Cardiac muscle cell (in vitro differentiated cells and primary cell): ENCODE measurements at regions not wholly inside any gene's neighbourhood (a gene's known extent, or its start where the extent isn't known, plus 50 kb on each side); places are given as distances from the start of the nearest gene placed in this dataset.
A peak's percentile ranks its signal among the peaks of the same experiment; 100 is the strongest.
"Not testable (repeated sequence)": the region's sequence is repeated elsewhere in the genome, so short reads cannot be mapped to it uniquely, and the experiment has no call there.

Experiments used
- DNase-seq, 2 donors: peaks; one replicate each; pipeline versions ENCODE4 v3.0.0 to v3.0.0-alpha.2; 2010 to 2017; ENCODE audit warnings: low read depth in 1 of 2, low spot score in 1 of 2
- H3K27ac ChIP-seq: fragments of 200-600 bp; sonication (generic); 2 replicates; pipeline ENCODE4 v1.5.1; 2016
- H3K27me3 ChIP-seq: fragments of 200-600 bp; sonication (generic); 2 replicates; pipeline ENCODE4 v1.6.0; 2016; ENCODE audit warnings: control low read depth
- H3K36me3 ChIP-seq: fragments of 200-600 bp; sonication (generic); 2 replicates; pipeline ENCODE4 v1.5.1; 2016; ENCODE audit warnings: control low read depth
- H3K4me1 ChIP-seq: fragments of 200-600 bp; sonication (generic); 2 replicates; pipeline ENCODE4 v1.8.1; 2017; ENCODE audit warnings: low read depth, mild to moderate bottlenecking, mixed run types
- H3K4me3 ChIP-seq: fragments of 200-600 bp; sonication (generic); 2 replicates; pipeline ENCODE4 v1.5.1; 2016; ENCODE audit warnings: mild to moderate bottlenecking
- H3K9me3 ChIP-seq: fragments of 200-600 bp; sonication (generic); 2 replicates; pipeline ENCODE4 v1.5.1; 2017; ENCODE audit warnings: low read depth, mild to moderate bottlenecking, control low read depth
- TF ChIP-seq, protein P1 (sequence below): IDR thresholded peaks from 2 replicates; pipeline ENCODE4 v1.5.1; 2012; ENCODE audit warnings: low read depth, mild to moderate bottlenecking, low read length

DNA sequence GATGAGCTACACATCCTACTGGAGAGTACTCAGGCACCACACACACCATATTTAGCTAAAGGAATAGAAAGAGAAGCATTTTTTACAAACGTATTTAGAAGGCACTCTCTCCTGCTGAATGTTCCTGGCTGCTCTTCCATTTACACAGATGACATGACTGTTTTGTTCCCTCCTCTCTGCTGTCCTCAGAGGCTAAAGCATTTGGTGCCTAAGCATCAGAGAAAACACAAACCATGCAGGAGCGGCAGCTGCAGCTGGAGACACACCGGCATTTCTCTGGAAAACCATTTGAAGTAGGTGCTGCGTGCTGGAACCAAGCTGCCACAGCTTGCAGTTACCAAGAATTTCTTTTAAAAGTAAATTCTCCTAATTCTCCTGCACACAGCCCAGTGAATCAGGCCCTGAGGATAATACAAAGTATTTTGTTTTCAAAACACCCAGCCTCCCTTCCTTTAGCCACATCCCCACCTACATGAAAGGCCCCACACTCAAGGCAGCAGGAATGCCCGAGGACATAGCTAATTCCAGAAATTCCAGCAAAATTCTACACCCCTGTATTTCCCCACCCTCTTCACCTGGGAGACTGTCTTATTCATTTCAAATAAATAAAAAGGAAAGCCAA is 488.9 kb upstream of the SOX11 start:
- Histone ChIP-seq H3K4me3 (no peak overlapping the region), H3K9me3 (no peaks in the 10 kb centered on the region), H3K27ac (peak overlapping the region; percentile 22), H3K27me3 (no peaks in the 10 kb centered on the region), H3K4me1 (peaks cover 18% of the 10 kb centered on the region), H3K36me3 (no peaks in the 10 kb centered on the region)
- no peak for DNase-seq
- TF ChIP-seq, protein P1, sequence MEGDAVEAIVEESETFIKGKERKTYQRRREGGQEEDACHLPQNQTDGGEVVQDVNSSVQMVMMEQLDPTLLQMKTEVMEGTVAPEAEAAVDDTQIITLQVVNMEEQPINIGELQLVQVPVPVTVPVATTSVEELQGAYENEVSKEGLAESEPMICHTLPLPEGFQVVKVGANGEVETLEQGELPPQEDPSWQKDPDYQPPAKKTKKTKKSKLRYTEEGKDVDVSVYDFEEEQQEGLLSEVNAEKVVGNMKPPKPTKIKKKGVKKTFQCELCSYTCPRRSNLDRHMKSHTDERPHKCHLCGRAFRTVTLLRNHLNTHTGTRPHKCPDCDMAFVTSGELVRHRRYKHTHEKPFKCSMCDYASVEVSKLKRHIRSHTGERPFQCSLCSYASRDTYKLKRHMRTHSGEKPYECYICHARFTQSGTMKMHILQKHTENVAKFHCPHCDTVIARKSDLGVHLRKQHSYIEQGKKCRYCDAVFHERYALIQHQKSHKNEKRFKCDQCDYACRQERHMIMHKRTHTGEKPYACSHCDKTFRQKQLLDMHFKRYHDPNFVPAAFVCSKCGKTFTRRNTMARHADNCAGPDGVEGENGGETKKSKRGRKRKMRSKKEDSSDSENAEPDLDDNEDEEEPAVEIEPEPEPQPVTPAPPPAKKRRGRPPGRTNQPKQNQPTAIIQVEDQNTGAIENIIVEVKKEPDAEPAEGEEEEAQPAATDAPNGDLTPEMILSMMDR = no peak

DNA sequence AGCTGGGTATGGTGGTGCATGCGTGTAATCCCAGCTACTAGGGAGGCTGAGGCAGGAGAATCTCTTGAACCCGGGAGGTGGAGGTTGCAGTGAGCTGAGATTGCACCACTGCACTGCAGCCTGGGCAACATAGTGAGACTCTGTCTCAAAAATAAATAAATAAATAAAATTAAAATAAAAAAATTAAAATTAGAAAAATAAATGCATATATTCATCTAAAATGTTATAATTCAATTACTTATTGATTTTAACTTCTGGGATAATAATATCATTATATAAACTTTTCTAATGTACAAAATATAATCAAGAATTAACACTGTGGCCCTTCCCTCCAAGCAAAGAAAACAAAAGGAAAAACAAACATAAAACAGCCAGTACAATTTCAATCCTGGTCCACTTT is 485.4 kb upstream of the SOX11 start:
- not testable (repeated sequence) for H3K9me3 ChIP-seq, H3K27ac ChIP-seq, H3K27me3 ChIP-seq, H3K4me3 ChIP-seq, H3K36me3 ChIP-seq, DNase-seq
- H3K4me1 ChIP-seq = peaks cover 14% of the 10 kb centered on the region

DNA sequence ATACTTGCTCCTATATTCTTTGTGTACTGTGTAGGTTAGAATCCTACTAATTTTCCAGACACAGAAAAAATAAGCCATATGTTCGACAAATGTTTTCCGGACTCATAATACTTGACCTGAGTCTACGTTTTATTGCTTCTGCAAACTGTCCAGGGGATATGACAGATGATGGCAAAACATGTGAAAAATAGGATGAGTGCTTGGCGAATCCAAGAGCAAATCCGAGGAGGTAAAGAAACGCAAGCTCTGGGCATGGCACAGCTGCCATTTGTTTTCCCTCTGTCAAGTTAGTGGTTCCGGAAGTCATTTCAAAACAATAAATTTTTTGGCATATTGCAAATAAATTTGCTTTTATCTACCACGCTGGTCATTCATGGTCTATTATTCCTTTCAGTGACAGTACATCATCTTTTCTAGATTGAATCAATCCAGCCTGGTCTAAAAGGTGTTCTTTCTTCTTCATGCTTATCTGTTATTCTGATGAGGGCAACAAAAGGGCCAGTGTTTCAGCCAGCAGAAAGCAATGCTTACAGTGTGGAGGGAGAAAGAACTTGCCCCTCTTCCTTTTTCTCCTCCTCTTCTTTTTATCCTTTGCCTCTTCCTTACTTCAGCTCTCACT is 476.1 kb upstream of the SOX11 start:
- Histone ChIP-seq H3K4me1 (no peaks in the 10 kb centered on the region), H3K27ac (no peak overlapping the region), H3K27me3 (no peaks in the 10 kb centered on the region), H3K36me3 (no peaks in the 10 kb centered on the region), H3K4me3 (no peak overlapping the region), H3K9me3 (no peaks in the 10 kb centered on the region)
- no peak for DNase-seq
- TF ChIP-seq, protein P1 = no peak

DNA sequence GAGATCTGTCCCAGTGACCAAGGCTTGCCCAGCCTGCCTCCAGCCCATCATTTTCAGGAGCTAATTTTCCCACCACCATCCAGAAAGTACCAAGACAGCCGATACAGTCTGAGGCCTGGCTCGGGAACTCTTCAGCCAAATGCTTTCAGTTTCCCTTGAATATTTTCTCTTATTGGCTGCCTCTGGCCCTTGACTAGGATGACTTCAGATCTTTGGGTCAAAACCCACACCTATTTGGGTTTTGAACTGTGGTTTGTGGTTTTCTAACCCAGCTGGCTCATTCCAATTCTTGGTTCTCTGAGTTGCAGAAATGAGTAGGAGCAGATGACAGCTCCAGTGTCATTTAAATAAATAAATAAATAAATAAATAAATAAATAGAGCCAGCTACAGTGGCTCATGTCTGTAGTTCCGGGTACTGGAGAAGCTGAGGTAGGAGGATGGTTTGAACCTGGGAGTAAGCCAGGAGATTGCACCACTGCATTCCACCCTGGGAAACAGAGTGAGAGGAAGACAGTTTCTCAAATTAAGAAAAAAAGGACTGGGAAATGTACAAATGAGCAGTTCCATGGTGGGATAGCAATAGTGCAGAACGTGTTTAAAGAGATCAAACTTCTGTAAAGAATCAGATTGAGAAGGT is 465.0 kb upstream of the SOX11 start:
- Histone ChIP-seq H3K4me1 (peaks cover 1% of the 10 kb centered on the region), H3K4me3 (no peak overlapping the region), H3K36me3 (no peaks in the 10 kb centered on the region), H3K27me3 (no peaks in the 10 kb centered on the region), H3K27ac (no peak overlapping the region), H3K9me3 (no peaks in the 10 kb centered on the region)
- TF ChIP-seq, protein P1 = no peak
- no peak for DNase-seq

DNA sequence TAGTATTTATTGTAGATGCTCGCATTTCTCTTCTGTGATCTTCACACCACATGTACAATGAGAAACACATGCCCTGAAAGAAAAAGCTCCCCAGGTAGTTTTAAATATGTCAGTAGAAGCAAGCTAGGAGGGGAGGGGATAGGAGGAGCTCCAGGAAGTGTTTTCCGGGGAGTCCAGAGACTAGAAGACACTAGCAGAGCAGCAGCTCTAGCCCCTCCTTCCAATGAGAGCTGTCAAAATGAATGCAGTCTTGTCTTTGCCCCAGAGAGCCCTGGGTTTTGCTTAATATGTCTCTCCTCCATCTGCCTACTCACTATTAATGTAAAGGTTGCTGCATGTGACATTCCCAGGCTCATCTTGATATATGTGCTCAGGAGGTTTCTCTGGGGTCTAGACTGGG is 462.6 kb upstream of the SOX11 start:
- Histone ChIP-seq H3K27me3 (no peaks in the 10 kb centered on the region), H3K9me3 (no peaks in the 10 kb centered on the region), H3K4me3 (no peak overlapping the region), H3K36me3 (no peaks in the 10 kb centered on the region), H3K27ac (no peak overlapping the region), H3K4me1 (no peaks in the 10 kb centered on the region)
- TF ChIP-seq, protein P1 = no peak
- no peak for DNase-seq

DNA sequence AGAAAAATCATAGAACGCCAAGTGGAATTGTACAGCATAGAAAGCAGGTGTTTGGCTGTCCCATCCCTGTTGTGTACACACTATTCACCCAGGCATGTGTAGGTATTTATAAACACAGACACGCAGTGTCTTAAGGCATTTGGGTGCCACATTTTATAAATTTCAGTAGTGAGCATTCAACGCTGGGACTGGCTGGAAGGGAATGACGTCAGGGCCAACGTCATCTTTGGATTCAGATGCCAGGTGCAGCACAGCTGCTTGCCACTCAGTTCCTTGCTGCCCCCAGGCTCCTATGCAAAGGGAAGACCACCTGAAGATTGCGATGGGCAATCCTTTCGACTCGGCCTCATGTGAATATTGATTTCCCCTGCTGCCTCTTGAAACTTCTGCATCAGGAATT is 461.7 kb upstream of the SOX11 start:
- no peaks in the 10 kb centered on the region for H3K9me3 ChIP-seq
- H3K36me3 ChIP-seq = no peaks in the 10 kb centered on the region
- no peaks in the 10 kb centered on the region for H3K27me3 ChIP-seq
- no peak overlapping the region for H3K27ac ChIP-seq
- no peak overlapping the region for H3K4me3 ChIP-seq
- no peak for DNase-seq
- no peaks in the 10 kb centered on the region for H3K4me1 ChIP-seq
- TF ChIP-seq, protein P1 = no peak
